Upper lobe of left lung (tissue), 4 donors: ENCODE measurements at regions not wholly inside any gene's neighbourhood (a gene's known extent, or its start where the extent isn't known, plus 50 kb on each side); places are given as distances from the start of the nearest gene placed in this dataset.
"Not testable (repeated sequence)": the region's sequence is repeated elsewhere in the genome, so short reads cannot be mapped to it uniquely, and the experiment has no call there.

Source experiments
- EP300 ChIP-seq, 4 donors: sonication (generic); formaldehyde crosslinking; IDR thresholded peaks; one replicate each; pipeline ENCODE4 v1.5.1; 2017; ENCODE audit warnings: antibody characterized with exemption in 4 of 4, control low read depth in 2 of 4
- POLR2A ChIP-seq, 4 donors: fragments of 450-650 bp; IDR thresholded peaks; one replicate each; pipeline ENCODE4 v1.5.1; 2016 to 2017; ENCODE audit warnings: antibody characterized with exemption in 4 of 4, mild to moderate bottlenecking in 2 of 4
- TF ChIP-seq, protein P1 (sequence below), 6 experiments: fragments of 450-650 bp in 4 of 6; fragments of 200-600 bp in 2 of 6; sonication (generic) in 2 of 6; IDR thresholded peaks; one replicate each; pipeline ENCODE4 v1.5.1; 2016 to 2019; ENCODE audit warnings: antibody characterized with exemption in 6 of 6

DNA sequence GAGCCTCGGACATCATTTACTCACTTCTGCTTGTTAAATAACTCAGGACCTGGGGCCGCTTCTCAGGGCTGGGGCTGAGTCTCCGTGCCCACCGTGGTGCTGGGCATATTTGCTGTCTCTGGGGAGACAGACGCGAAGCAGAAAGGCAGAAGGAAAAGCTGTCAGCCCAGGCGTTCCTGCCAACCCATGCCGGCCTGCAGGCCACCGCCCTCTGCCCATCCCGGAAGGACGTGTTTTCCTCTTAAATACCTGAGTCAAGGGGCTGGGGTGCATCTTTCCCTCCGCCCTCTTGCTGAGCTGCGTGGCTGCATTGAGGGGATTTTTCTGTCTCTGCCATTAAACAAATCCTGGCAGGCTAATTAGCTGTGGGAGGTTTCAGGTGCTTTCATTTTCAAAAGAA is 65.3 kb upstream of the SFSWAP start:
- TF ChIP-seq, protein P1, sequence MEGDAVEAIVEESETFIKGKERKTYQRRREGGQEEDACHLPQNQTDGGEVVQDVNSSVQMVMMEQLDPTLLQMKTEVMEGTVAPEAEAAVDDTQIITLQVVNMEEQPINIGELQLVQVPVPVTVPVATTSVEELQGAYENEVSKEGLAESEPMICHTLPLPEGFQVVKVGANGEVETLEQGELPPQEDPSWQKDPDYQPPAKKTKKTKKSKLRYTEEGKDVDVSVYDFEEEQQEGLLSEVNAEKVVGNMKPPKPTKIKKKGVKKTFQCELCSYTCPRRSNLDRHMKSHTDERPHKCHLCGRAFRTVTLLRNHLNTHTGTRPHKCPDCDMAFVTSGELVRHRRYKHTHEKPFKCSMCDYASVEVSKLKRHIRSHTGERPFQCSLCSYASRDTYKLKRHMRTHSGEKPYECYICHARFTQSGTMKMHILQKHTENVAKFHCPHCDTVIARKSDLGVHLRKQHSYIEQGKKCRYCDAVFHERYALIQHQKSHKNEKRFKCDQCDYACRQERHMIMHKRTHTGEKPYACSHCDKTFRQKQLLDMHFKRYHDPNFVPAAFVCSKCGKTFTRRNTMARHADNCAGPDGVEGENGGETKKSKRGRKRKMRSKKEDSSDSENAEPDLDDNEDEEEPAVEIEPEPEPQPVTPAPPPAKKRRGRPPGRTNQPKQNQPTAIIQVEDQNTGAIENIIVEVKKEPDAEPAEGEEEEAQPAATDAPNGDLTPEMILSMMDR (IDR thresholded peaks at IDR 0.05): not testable (repeated sequence)
- not testable (repeated sequence) for TF ChIP-seq EP300, POLR2A (IDR thresholded peaks at IDR 0.05)
